Astrocyte of the cerebellum (primary cell): ENCODE measurements at regions not wholly inside any gene's neighbourhood (a gene's known extent, or its start where the extent isn't known, plus 50 kb on each side); places are given as distances from the start of the nearest gene placed in this dataset.

Experiments
- DNase-seq: peaks from one replicate; pipeline ENCODE4 v3.0.0-alpha.2; 2011; ENCODE audit warnings: low read depth
- H3K4me3 ChIP-seq: 2 replicates; pipeline ENCODE4 v1.5.1; 2011; ENCODE audit warnings: mild to moderate bottlenecking, low read depth, low read length, moderate library complexity
- in situ Hi-C: cut with HindIII; loops from 2 replicates; pipeline ENCODE4 v1.10.0; 2017; ENCODE audit warnings: low sequenced_read_pairs
- TF ChIP-seq, protein P1 (sequence below): IDR thresholded peaks from 2 replicates; pipeline ENCODE4 v1.5.1; 2012; ENCODE audit warnings: low read length, low read depth, moderate library complexity, mild to moderate bottlenecking; ENCODE audit errors: missing control alignments

DNA sequence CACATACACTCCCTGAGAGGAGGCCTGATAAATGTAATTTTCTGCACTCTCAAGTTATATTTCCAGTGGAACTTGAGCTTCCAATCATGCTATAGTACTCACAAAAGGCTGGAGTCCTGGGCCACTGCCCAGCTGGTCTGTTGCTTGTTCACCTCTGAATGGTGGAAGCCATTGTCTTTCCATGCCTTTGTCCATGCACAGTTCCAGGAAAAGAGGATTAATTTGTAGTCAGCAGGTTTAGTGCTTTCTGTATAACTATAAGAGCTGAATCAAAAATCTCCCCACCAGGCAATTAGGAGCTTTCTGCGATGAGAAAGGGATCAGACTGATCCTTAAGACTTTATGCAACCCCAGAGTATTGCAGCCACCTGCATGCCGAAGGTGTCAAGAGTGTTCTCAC lies 195.4 kb upstream of the PGRMC2 start:
- in situ Hi-C loops = no loop called here
- no peak for DNase-seq
- TF ChIP-seq, protein P1, sequence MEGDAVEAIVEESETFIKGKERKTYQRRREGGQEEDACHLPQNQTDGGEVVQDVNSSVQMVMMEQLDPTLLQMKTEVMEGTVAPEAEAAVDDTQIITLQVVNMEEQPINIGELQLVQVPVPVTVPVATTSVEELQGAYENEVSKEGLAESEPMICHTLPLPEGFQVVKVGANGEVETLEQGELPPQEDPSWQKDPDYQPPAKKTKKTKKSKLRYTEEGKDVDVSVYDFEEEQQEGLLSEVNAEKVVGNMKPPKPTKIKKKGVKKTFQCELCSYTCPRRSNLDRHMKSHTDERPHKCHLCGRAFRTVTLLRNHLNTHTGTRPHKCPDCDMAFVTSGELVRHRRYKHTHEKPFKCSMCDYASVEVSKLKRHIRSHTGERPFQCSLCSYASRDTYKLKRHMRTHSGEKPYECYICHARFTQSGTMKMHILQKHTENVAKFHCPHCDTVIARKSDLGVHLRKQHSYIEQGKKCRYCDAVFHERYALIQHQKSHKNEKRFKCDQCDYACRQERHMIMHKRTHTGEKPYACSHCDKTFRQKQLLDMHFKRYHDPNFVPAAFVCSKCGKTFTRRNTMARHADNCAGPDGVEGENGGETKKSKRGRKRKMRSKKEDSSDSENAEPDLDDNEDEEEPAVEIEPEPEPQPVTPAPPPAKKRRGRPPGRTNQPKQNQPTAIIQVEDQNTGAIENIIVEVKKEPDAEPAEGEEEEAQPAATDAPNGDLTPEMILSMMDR = no peak
- H3K4me3 ChIP-seq = no peak overlapping the region

DNA sequence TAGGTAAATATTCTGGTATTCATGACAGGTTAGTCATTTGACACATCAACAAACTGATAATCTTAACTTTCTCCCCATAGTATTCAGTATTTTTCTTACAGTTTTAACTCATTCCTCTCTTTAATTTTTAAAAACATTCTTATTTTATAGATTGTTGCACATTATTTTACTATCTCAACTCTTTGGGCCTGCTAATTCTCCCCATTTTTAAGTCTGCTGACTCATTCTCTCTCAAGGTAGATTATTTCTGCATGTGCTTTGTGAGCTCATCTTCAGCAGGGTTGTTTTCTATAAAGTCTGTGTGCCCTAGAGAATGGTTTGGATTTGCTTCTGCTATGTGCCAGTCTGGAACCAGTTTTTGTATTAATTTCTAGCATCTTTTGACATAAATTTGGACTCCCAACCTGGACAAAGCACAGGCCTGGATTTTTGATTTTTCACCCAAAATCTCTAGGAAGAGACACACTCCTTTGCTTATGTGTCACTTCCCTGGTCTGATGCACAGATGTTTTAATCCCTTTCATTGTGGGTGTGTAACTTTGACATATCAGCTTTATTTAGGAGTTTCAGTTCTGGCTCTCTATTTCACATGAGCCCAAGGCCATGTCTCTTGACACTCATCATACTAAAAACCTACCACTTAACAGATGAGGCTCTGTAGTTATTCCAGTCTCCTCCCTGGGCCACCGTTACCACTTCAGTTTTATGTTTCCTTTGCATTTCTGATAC lies 194.3 kb upstream of the PGRMC2 start:
- in situ Hi-C loops = no loop called here
- TF ChIP-seq, protein P1 = no peak
- DNase-seq = no peak
- H3K4me3 ChIP-seq = no peak overlapping the region

DNA sequence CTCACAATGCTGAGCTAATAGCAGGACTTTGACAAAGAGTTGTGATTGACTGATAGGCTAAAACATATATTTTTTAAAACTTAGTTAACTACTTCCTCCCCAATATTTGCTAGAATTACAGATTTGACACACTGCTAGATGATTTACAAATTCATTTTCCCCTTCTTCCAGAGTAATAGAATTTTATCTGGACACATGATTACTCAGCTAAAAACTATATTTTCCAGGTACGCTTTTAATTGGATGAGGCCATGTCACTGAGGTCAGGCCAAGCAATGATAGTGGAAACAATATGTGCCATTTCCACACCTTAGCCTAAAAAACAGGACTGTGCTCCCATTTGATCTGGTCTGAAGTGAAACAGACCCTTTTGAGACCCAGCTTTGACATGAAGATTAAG lies 193.3 kb upstream of the PGRMC2 start:
- H3K4me3 ChIP-seq = no peak overlapping the region
- in situ Hi-C loops = no loop called here
- DNase-seq = no peak
- TF ChIP-seq, protein P1 = no peak

DNA sequence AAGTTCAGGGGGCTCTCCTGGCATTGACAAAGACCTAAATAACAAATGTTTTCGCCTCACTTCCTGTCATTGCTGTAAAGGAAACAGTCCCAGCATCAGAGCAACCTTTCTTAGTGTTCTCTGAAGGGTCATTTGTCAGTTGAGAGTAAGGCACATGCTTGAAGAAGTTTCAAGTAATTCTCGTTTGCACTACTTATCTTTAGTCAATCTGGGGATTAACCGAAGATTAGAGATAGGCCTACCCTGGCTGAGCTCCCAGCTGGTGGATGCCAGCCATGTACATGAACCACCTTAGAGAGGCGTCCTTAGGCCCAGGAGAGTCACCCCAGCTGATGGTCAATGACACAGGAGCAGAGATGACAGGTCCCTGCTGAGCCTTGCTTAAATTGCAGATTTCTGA lies 189.9 kb upstream of the PGRMC2 start:
- in situ Hi-C loops = no loop called here
- no peak for DNase-seq
- no peak overlapping the region for H3K4me3 ChIP-seq
- TF ChIP-seq, protein P1 = no peak

DNA sequence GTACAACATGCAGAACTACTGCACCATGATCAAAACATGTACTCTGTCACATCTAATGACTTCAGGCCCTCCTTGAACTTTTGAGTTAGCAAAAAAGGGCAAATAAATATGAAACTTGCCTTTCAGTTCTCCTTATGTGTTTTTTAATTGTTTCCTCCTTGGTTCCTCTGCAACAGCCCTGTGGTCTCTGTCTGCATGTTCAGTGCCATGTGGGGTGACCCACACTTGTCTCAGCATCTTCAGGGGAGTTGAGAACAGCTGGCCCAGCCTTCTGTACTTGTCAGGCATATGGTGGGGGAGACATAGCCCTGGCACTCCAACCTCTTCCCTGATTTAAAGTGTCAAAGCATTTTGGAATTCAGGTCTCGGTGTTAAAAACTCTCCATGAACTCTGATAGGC lies 188.0 kb upstream of the PGRMC2 start:
- H3K4me3 ChIP-seq = no peak overlapping the region
- TF ChIP-seq, protein P1 = no peak
- in situ Hi-C loops = no loop called here
- DNase-seq = no peak

DNA sequence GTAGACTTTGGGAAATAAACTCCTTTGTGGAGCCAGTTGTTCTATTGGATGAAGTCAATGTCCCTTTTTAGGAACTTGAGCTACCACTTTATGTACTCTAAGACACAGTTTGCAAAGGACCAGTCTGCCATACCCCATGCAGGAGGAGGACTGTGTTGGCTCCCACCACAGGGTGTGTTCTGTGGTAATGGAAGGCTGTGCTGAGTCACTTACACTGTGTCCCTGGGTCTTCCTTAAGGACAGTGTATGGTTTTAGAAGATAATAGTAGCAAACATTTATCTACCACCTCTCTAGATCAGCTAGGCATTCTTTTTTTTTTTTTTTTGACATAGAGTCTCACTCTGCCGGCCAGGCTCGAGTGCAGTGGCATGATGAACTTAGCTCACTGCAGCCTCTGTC lies 184.0 kb upstream of the PGRMC2 start:
- H3K4me3 ChIP-seq = no peak overlapping the region
- in situ Hi-C loops = loop anchor here (25.0 kb wide), 1 partner anchor 391 kb away; no protein-coding TSS in a partner anchor
- TF ChIP-seq, protein P1 = no peak
- no peak for DNase-seq
